Stimulated activated naive B cell treated with anti-CD40 and anti-IgM and Interleukin-4, amounts not matched to agents 10 μg/mL and 1 μg/mL and 100 μg/mL, for 72 hours (primary cell): ENCODE measurements at regions not wholly inside any gene's neighbourhood (a gene's known extent, or its start where the extent isn't known, plus 50 kb on each side); places are given as distances from the start of the nearest gene placed in this dataset.

ENCODE experiments used
- ATAC-seq, 2 donors: fragments of 150-1000 bp; cut with Tn5 transposase; replicated peaks; 2 replicates each; pipeline ENCODE4 v1.10.0; 2021; ENCODE audit warnings: moderate library complexity in 1 of 2
- DNase-seq: peaks from one replicate; pipeline ENCODE4 v3.0.0; 2021
- H3K27ac Mint-ChIP-seq: one replicate; pipeline ENCODE4 v1.8.0; 2022; ENCODE audit warnings: mild to moderate bottlenecking, mixed read lengths
- H3K27me3 Mint-ChIP-seq, 2 donors: one replicate each; pipeline ENCODE4 v1.8.0; 2022; ENCODE audit warnings: mixed read lengths in 2 of 2
- H3K36me3 Mint-ChIP-seq, 2 donors: one replicate each; pipeline ENCODE4 v1.8.0; 2022; ENCODE audit warnings: mixed read lengths in 2 of 2, mild to moderate bottlenecking in 1 of 2
- H3K4me1 Mint-ChIP-seq, 2 donors: one replicate each; pipeline ENCODE4 v1.8.0; 2022; ENCODE audit warnings: mixed read lengths in 2 of 2, mild to moderate bottlenecking in 1 of 2
- H3K4me3 Mint-ChIP-seq, 2 donors: one replicate each; pipeline ENCODE4 v1.8.0; 2022; ENCODE audit warnings: mild to moderate bottlenecking in 2 of 2, mixed read lengths in 2 of 2, moderate library complexity in 1 of 2
- H3K9me3 Mint-ChIP-seq, 2 donors: one replicate each; pipeline ENCODE4 v1.8.0; 2022; ENCODE audit warnings: mixed read lengths in 2 of 2, mild to moderate bottlenecking in 1 of 2

- no peak overlapping the region for H3K27ac Mint-ChIP-seq
- no peaks in the 10 kb centered on the region for H3K4me1 Mint-ChIP-seq
- ATAC-seq (no peak), DNase-seq (no peak)
- no peak overlapping the region for H3K4me3 Mint-ChIP-seq
- no peaks in the 10 kb centered on the region for H3K36me3 Mint-ChIP-seq
- H3K27me3 Mint-ChIP-seq: peaks cover 19 to 21% of the 10 kb centered on the region in 2 donors
- H3K9me3 Mint-ChIP-seq: peaks cover 5 to 10% of the 10 kb centered on the region in 2 donors
These were observed 140.7 kb downstream of the FBLN2 start for GRCh38 chr3:13689373-13690260.

GRCh38 chr3:13688824-13689223, 139.9 kb downstream of the FBLN2 start:
- H3K36me3 Mint-ChIP-seq: no peaks in the 10 kb centered on the region
- ATAC-seq: no peak

GRCh38 chr3:13688034-13688433, 139.1 kb downstream of the FBLN2 start:
- ATAC-seq (no peak), DNase-seq (no peak)
- H3K36me3 Mint-ChIP-seq: no peaks in the 10 kb centered on the region
- H3K4me3 Mint-ChIP-seq: no peak overlapping the region
- peaks cover 23 to 27% of the 10 kb centered on the region in 2 donors for H3K27me3 Mint-ChIP-seq
- H3K9me3 Mint-ChIP-seq: peaks cover 4 to 9% of the 10 kb centered on the region in 2 donors
- no peak overlapping the region for H3K27ac Mint-ChIP-seq
- no peaks in the 10 kb centered on the region for H3K4me1 Mint-ChIP-seq

More at GRCh38 chr3:13688824-13689223, 139.9 kb downstream of the FBLN2 start:
- peaks cover 5 to 10% of the 10 kb centered on the region in 2 donors for H3K9me3 Mint-ChIP-seq
- H3K4me1 Mint-ChIP-seq: no peaks in the 10 kb centered on the region
- no peak overlapping the region for H3K4me3 Mint-ChIP-seq
- H3K27ac Mint-ChIP-seq: no peak overlapping the region
- peaks cover 16 to 21% of the 10 kb centered on the region in 2 donors for H3K27me3 Mint-ChIP-seq
- no peak for DNase-seq
